Renal pelvis (tissue), 1 donor: ENCODE measurements at regions not wholly inside any gene's neighbourhood (a gene's known extent, or its start where the extent isn't known, plus 50 kb on each side); places are given as distances from the start of the nearest gene placed in this dataset.
A peak's percentile ranks its signal among the peaks of the same experiment; 100 is the strongest.

Source experiments
- DNase-seq: peaks from one replicate; pipeline ENCODE4 v3.0.0-alpha.2; 2013

GRCh38 chr11:95308512-95309035 lies 77.6 kb upstream of the SESN3 start:
- DNase-seq, result no peak

GRCh38 chr11:95307286-95307685 lies 76.3 kb upstream of the SESN3 start:
- DNase-seq, result no peak

GRCh38 chr11:95306801-95307200 lies 75.8 kb upstream of the SESN3 start:
- no peak for DNase-seq

- no peak for DNase-seq
These were observed 75.1 kb upstream of the SESN3 start for GRCh38 chr11:95306123-95306522.

GRCh38 chr11:95305705-95306104 lies 74.7 kb upstream of the SESN3 start:
- no peak for DNase-seq

GRCh38 chr11:95304777-95305176 lies 73.8 kb upstream of the SESN3 start:
- no peak for DNase-seq

GRCh38 chr11:95302211-95302610 lies 71.2 kb upstream of the SESN3 start:
- no peak for DNase-seq

GRCh38 chr11:95301474-95301873 lies 70.5 kb upstream of the SESN3 start:
- DNase-seq, result no peak

- DNase-seq, result peak; percentile 43
These were observed 68.2 kb upstream of the SESN3 start for GRCh38 chr11:95299078-95299679.

GRCh38 chr11:95297680-95298452 lies 66.9 kb upstream of the SESN3 start:
- DNase-seq, result no peak

- DNase-seq, result no peak
These were observed 65.6 kb upstream of the SESN3 start for GRCh38 chr11:95296621-95297025.

GRCh38 chr11:95296165-95296564 lies 65.2 kb upstream of the SESN3 start:
- peak; percentile 29 for DNase-seq

GRCh38 chr11:95295382-95296149 lies 64.6 kb upstream of the SESN3 start:
- DNase-seq, result no peak

- no peak for DNase-seq
These were observed 63.7 kb upstream of the SESN3 start for GRCh38 chr11:95294701-95295100.

- DNase-seq, result no peak
These were observed 62.1 kb upstream of the SESN3 start for GRCh38 chr11:95293116-95293515.

- DNase-seq, result no peak
These were observed 60.9 kb upstream of the SESN3 start for GRCh38 chr11:95291946-95292345.

GRCh38 chr11:95289378-95290101 lies 58.5 kb upstream of the SESN3 start:
- DNase-seq, result no peak

- no peak for DNase-seq
These were observed 53.4 kb upstream of the SESN3 start for GRCh38 chr11:95284057-95285052.

- no peak for DNase-seq
These were observed 52.6 kb upstream of the SESN3 start for GRCh38 chr11:95283650-95284049.

- DNase-seq, result no peak
These were observed 52.1 kb upstream of the SESN3 start for GRCh38 chr11:95283146-95283545.

GRCh38 chr11:95282291-95282751 lies 51.3 kb upstream of the SESN3 start:
- DNase-seq, result no peak
